HCT116 (cell line): ENCODE measurements at regions not wholly inside any gene's neighbourhood (a gene's known extent, or its start where the extent isn't known, plus 50 kb on each side); places are given as distances from the start of the nearest gene placed in this dataset.

ENCODE experiments used
- ATAC-seq: fragments of 200-7000 bp; cut with Tn5 transposase; 2 replicates; pipeline ENCODE4 v1.9.1; 2020; ENCODE audit warnings: mild to moderate bottlenecking, moderate library complexity
- BruUV-seq: library from RNA; stranded (reverse); fragments of 400-500 nt; replicated peaks from 2 replicates; lab custom pipeline; 2021; lab: Mats Ljungman, UMichigan
- CTCF ChIA-PET: fragments of 300-600 bp; sonication (Branson Sonifier 250); formaldehyde crosslinking; loops from one replicate; lab custom pipeline; 2021; ENCODE audit warnings: antibody characterized with exemption; lab: Charles Lee
- POLR2A ChIA-PET: fragments of 300-600, 350-600 bp; sonication (Branson Sonifier 250); formaldehyde crosslinking; loops from one replicate; lab custom pipeline; 2021; ENCODE audit warnings: antibody characterized with exemption; lab: Charles Lee
- RAD21 ChIA-PET, 2 experiments: fragments of 300-600 bp; sonication (Branson Sonifier 250); formaldehyde crosslinking; loops; one replicate each; lab custom pipeline; 2023; ENCODE audit warnings: low total read pairs in 2 of 2; ENCODE audit not compliant: uncharacterized antibody in 2 of 2, unreplicated experiment in 2 of 2, low non-redundant PET in 1 of 2; lab: Charles Lee
- DNase-seq: peaks from one replicate; pipeline ENCODE4 v3.0.0-alpha.2; 2010; ENCODE audit warnings: low read depth, low spot score
- H2AFZ ChIP-seq: fragments of 200-600 bp; shearing (Covaris generic), sonication (generic); 2 replicates; pipeline ENCODE4 v1.6.1; 2017; ENCODE audit warnings: low read depth, mixed run types, mixed read lengths, antibody characterized with exemption, low read length; ENCODE audit not compliant: poor library complexity, severe bottlenecking
- H3K27ac ChIP-seq: 2 replicates; pipeline ENCODE4 v1.5.1; 2012; ENCODE audit warnings: low read depth, low read length
- H3K27me3 ChIP-seq: fragments of 200-600 bp; sonication (generic); 2 replicates; pipeline ENCODE4 v1.6.1; 2016; ENCODE audit warnings: mixed run types, low read length, mixed read lengths; ENCODE audit not compliant: insufficient read depth
- H3K36me3 ChIP-seq, 2 experiments: fragments of 200-500 bp in 1 of 2; fragments of 200-600 bp in 1 of 2; sonication (Bioruptor generic) in 1 of 2; sonication (generic) in 1 of 2; 2 replicates each; pipeline versions ENCODE4 v1.5.1 to v1.6.1; 2014 to 2016; ENCODE audit warnings: low read length in 2 of 2, inconsistent platforms in 1 of 2, mixed read lengths in 1 of 2, mixed run types in 1 of 2; ENCODE audit not compliant: insufficient read depth in 2 of 2, control insufficient read depth in 1 of 2
- H3K4me1 ChIP-seq, 2 experiments: fragments of 200-600 bp in 1 of 2; sonication (generic) in 1 of 2; 2 replicates each; pipeline versions ENCODE4 v1.5.1 to v1.6.1; 2012 to 2017; ENCODE audit warnings: low read length in 2 of 2, inconsistent platforms in 1 of 2, mild to moderate bottlenecking in 1 of 2, mixed read lengths in 1 of 2, mixed run types in 1 of 2, moderate library complexity in 1 of 2; ENCODE audit not compliant: insufficient read depth in 2 of 2, control insufficient read depth in 1 of 2
- H3K4me2 ChIP-seq: fragments of 200-600 bp; sonication (generic); 2 replicates; pipeline ENCODE4 v1.6.1; 2017; ENCODE audit warnings: mixed run types, low read length, mixed read lengths
- H3K4me3 ChIP-seq, 2 experiments: fragments of 200-600 bp in 1 of 2; sonication (generic) in 1 of 2; replicated peaks in 1 of 2; 2 replicates each; pipeline ENCODE4 v1.5.1; 2011 to 2016; ENCODE audit warnings: low read length in 2 of 2, control low read depth in 1 of 2, low read depth in 1 of 2, mild to moderate bottlenecking in 1 of 2, mixed read lengths in 1 of 2, mixed run types in 1 of 2
- H3K79me2 ChIP-seq: fragments of 200-600 bp; sonication (generic); 2 replicates; pipeline ENCODE4 v1.6.1; 2017; ENCODE audit warnings: mild to moderate bottlenecking, mixed run types, low read length, moderate library complexity, mixed read lengths; ENCODE audit not compliant: insufficient read depth
- H3K9ac ChIP-seq: fragments of 200-600 bp; sonication (generic); 2 replicates; pipeline ENCODE4 v1.6.1; 2016; ENCODE audit warnings: low read length, mixed read lengths
- H3K9me2 ChIP-seq: fragments of 200-600 bp; sonication (generic), shearing (Covaris generic); 2 replicates; pipeline ENCODE4 v1.6.1; 2017; ENCODE audit warnings: mixed run types, mild to moderate bottlenecking, moderate library complexity; ENCODE audit not compliant: insufficient read depth
- H3K9me3 ChIP-seq, 2 experiments: fragments of 200-500 bp in 1 of 2; fragments of 200-600 bp in 1 of 2; sonication (Bioruptor generic) in 1 of 2; sonication (generic) in 1 of 2; 2 replicates each; pipeline ENCODE4 v1.6.1; 2014 to 2017; ENCODE audit warnings: low read length in 2 of 2, mixed read lengths in 2 of 2, inconsistent platforms in 1 of 2, low read depth in 1 of 2, mild to moderate bottlenecking in 1 of 2, mixed run types in 1 of 2, moderate library complexity in 1 of 2; ENCODE audit not compliant: control insufficient read depth in 1 of 2, insufficient read depth in 1 of 2
- H4K20me1 ChIP-seq: fragments of 200-600 bp; sonication (generic), shearing (Covaris generic); 2 replicates; pipeline ENCODE4 v1.6.1; 2017; ENCODE audit warnings: mixed run types, mild to moderate bottlenecking, moderate library complexity; ENCODE audit not compliant: insufficient read depth
- CEBPB ChIP-seq: IDR thresholded peaks from 2 replicates; pipeline ENCODE4 v1.6.1; 2012; ENCODE audit warnings: low read depth
- CTCF ChIP-seq, 3 experiments: fragments of 200-600 bp in 1 of 3; sonication (generic) in 1 of 3; IDR thresholded peaks in 2 of 3; conservative IDR thresholded peaks in 1 of 3; 2 replicates each; pipeline ENCODE4 v1.5.1; 2012 to 2017; ENCODE audit warnings: low read depth in 2 of 3, low read length in 2 of 3, antibody characterized with exemption in 1 of 3, borderline replicate concordance in 1 of 3, control low read depth in 1 of 3, mild to moderate bottlenecking in 1 of 3, mixed read lengths in 1 of 3, mixed run types in 1 of 3, moderate library complexity in 1 of 3; ENCODE audit not compliant: insufficient read depth in 1 of 3
- ELF1 ChIP-seq: IDR thresholded peaks from 2 replicates; pipeline ENCODE4 v1.6.1; 2012; ENCODE audit warnings: low read depth, borderline replicate concordance
- FOSL1 ChIP-seq: IDR thresholded peaks from 2 replicates; pipeline ENCODE4 v1.6.1; 2012; ENCODE audit warnings: low read depth
- JUND ChIP-seq: IDR thresholded peaks from 2 replicates; pipeline ENCODE4 v1.6.1; 2012
- POLR2A ChIP-seq: IDR thresholded peaks from 2 replicates; pipeline ENCODE4 v1.7.0; 2011; ENCODE audit warnings: borderline replicate concordance; ENCODE audit not compliant: insufficient read depth, insufficient read length; ENCODE audit errors: extremely low read depth
- POLR2AphosphoS5 ChIP-seq: IDR thresholded peaks from 2 replicates; pipeline ENCODE4 v1.6.1; 2011; ENCODE audit warnings: mild to moderate bottlenecking, low read depth, low read length, moderate library complexity
- RAD21 ChIP-seq: IDR thresholded peaks from 2 replicates; pipeline ENCODE4 v1.6.1; 2012; ENCODE audit warnings: low read depth, mild to moderate bottlenecking
- SRF ChIP-seq: IDR thresholded peaks from 2 replicates; pipeline ENCODE4 v1.6.1; 2012; ENCODE audit warnings: low read depth
- ZNF274 ChIP-seq: fragments of 200-500 bp; sonication (Bioruptor generic); IDR thresholded peaks from 2 replicates; pipeline ENCODE4 v1.6.1; 2014; ENCODE audit warnings: mild to moderate bottlenecking, low read depth, low read length, inconsistent platforms
- intact Hi-C: fragments of 100-400 bp; cut with micrococcal nuclease; formaldehyde crosslinking; loops from 2 replicates; pipeline ENCODE4 v1.10.0; 2022

GRCh38 chr3:102593812-102594602 is 159.2 kb downstream of the ZPLD1 start:
- BruUV-seq = no TSS peak
- Histone ChIP-seq H3K36me3 (no peaks in the 10 kb centered on the region), H3K4me3 (no peak overlapping the region), H3K9ac (no peak overlapping the region), H3K9me2 (no peaks in the 10 kb centered on the region), H3K27ac (no peak overlapping the region), H3K9me3 (no peaks in the 10 kb centered on the region), H3K27me3 (no peaks in the 10 kb centered on the region), H4K20me1 (no peaks in the 10 kb centered on the region), H3K4me1 (no peaks in the 10 kb centered on the region), H3K4me2 (no peak overlapping the region), H2AFZ (no peak overlapping the region), H3K79me2 (no peaks in the 10 kb centered on the region)
- intact Hi-C loops = no loop called here
- POLR2A ChIA-PET = no interaction called here
- no peak for DNase-seq
- ATAC-seq = no peak
- CTCF ChIA-PET = no interaction called here
- RAD21 ChIA-PET = no interaction called here
- TF ChIP-seq ZNF274 (no peak), JUND (no peak), SRF (no peak), CTCF (IDR thresholded peaks at IDR 0.05 in 2 of 3, conservative IDR thresholded peaks at IDR 0.05 in 1 of 3; ENCODE audit: borderline replicate concordance in 1 of 3, insufficient read depth in 1 of 3, low read depth in 2 of 3, low read length in 2 of 3) (no peak), CEBPB (no peak), FOSL1 (no peak), RAD21 (no peak), POLR2A (no peak), ELF1 (no peak), POLR2AphosphoS5 (no peak)
